COR-L47 (cell line): ENCODE measurements at regions not wholly inside any gene's neighbourhood (a gene's known extent, or its start where the extent isn't known, plus 50 kb on each side); places are given as distances from the start of the nearest gene placed in this dataset.
"Not testable (repeated sequence)": the region's sequence is repeated elsewhere in the genome, so short reads cannot be mapped to it uniquely, and the experiment has no call there.

ENCODE experiments used
- DNase-seq: peaks from one replicate; lab custom pipeline; 2025; lab: John Stamatoyannopoulos, UW

DNA sequence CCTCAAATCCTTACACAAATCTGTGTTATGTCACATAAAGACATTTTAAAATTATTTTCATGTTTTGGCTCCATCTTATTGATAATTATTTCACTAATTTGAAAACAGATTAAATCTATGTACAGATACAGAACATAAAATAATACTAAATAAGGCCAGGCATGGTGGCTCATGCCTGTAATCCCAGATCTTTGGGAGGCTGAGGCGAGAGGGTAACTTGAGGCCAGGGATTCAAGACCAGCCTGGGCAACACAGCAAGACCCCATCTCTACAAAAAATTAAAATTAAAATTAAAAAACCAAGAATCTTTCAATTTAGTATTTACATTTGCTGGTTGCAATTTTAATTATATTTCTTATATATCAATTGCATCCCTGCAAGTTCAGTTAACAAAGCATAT lies 246.4 kb upstream of the MKLN1 start:
- no peak for DNase-seq

DNA sequence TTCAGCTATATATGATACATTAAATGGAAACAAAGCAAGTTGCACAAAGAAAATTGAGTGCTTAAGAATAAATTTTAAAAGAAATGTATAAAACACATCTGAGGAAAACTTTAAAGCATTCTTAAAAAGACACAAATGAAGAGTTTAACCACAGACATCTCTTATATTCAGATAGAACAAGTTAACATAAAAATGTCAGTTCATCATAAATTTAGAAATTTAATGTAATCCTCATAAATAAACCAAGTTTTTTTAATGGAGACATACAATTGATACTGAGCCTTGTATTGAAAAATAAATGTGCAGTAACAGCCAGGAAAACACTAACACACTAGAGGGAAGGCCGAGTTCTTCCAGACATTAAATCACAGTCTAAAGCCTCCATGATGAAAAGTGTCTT lies 243.9 kb upstream of the MKLN1 start:
- DNase-seq, result no peak

DNA sequence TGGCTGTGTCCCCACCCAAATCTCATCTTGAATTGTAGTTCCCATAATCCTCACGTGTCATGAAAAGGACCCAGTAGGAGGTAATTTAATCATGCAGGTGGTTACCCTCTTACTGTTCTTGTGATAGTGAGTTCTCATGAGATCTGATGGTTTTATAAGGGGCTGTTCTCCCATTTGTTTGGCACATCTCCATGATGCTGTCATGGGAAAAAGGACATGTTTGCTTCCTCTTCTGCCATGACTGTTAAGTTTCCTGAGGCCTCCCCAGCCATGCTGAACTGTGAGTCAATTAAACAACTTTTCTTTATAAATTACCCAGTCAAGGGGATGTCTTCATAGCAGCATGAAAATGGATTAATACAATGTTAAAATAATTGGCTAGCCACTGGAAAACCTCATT lies 243.3 kb upstream of the MKLN1 start:
- not testable (repeated sequence) for DNase-seq

DNA sequence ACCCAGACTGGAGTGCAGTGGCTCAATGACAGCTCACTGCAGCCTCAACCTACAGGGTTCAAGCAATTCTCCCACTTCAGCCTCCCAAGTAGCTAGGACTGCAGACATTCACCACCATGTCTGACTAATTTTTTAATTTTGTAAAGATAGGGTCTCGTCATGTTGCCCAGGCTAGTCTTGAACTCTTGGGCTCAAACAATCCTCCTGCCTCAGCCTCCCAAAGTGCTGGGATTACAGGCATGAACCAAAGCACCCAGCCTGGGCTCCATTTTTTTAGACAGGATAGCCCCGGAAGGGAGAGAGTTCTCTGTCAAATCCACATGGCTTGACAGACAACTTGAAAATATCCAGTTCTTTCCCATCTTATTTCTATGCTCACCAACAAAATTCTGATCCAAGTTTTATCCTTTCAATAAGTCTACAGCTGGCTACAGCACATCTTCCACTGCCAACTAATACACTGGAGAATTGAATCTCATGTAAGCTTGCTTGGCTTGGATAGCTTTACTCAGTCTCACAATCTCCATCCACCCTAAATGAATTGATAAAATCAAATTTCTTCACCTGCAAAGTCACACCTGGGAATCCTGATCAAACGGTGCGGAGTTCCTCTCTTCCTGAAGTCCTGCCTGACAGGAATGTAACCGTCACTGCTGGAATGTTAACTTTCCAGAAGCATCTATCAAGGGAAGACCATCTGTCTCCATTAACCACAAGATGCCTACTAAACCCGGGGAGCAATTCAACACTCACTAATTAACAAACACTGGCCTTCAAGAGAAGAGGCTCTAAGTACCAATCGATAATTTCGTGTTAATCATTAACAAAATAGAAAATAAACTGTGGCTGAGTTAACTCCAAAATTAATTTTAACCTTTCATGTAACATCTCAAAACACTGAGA lies 239.7 kb upstream of the MKLN1 start:
- DNase-seq, result no peak

DNA sequence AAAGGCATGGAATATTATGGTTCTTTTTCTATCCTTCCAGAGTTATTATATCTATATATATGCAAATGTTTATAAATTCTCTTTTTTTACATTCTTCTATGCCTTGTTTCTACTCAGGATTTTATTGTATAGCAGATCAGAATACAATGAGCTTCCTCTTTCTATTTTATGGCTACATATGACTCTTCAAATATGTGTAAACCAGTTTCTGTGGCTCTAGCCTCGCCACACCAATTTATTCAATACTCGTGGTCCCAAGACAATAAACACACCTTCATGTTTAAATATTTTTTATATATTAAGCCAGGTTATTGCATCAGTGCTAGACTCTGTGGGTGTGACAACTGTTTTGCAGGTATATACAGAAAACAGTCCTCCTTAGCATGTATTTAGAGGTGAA lies 237.5 kb upstream of the MKLN1 start:
- no peak for DNase-seq

DNA sequence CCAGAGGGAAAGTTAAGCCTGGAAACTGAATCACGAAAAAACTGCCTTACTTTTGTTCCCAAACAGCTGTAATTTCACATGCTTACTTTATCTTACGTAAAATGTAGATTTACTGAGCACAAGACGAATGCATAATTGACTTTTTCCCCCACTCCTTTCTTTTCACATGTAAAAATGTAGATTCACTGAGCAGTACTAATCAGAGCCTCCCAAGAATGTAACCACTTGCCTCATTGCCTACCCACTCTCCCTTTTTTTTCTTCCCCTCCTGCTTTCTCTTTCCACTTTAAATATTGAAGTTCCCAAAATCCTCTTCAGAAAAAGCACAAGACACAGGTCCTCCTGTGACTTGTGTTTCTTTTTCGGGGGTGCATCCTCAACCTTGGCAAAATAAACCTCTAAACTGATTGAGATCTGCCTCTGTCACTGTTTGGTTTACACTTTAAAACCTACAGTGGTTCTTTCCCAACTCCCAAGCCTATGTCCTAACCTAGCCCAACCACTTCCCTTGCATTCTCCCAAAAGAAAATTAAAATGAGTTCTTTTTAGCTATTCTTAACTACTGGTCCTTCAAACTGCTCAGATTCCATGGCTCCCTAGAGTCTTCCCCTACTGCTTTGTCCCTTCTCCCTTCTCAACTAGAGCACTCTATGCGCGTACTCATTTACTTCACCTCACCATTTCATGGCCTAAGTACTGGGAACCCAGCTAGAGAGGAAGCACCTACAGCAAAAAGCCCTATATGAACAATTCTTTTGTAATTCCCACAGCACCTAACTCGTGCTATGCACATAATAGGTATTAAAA lies 236.6 kb upstream of the MKLN1 start:
- DNase-seq, result no peak

DNA sequence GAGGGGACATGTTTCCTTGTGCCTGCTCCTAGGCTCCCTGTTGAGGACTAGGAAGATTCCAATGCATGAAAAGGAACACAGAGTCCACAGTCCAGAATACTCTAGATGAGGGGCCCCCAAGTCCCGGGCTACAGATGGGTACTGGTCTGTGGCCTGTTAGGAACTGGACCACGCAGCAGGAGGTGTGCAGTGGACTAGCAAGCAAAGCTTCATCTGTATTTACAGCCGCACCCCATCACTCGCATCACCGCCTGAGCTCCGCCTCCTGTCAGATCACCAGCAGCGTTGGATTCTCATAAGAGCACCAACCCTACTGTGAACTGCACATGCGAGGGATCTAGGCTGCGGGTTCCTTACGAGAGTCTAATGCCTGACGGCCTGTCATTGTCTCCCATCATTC lies 233.0 kb upstream of the MKLN1 start:
- DNase-seq, result no peak

DNA sequence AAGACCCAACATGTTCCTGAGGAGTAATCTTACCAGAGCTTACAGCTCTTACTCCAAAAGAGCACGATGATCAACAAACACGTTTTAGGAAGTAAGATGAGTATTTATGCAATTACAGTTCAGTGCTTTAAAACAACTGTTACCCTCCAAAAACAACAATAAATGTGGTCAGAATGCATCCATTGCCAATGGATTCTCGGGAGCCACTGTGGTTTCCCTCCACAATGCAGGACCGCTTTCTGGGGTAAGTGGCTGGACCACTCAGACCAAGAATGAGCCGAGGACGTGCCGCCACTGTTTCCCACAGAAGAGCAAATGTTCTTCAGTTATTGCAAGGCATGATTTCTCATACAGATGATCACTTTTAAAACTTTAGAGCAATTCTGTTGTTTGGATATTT lies 232.3 kb upstream of the MKLN1 start:
- no peak for DNase-seq

DNA sequence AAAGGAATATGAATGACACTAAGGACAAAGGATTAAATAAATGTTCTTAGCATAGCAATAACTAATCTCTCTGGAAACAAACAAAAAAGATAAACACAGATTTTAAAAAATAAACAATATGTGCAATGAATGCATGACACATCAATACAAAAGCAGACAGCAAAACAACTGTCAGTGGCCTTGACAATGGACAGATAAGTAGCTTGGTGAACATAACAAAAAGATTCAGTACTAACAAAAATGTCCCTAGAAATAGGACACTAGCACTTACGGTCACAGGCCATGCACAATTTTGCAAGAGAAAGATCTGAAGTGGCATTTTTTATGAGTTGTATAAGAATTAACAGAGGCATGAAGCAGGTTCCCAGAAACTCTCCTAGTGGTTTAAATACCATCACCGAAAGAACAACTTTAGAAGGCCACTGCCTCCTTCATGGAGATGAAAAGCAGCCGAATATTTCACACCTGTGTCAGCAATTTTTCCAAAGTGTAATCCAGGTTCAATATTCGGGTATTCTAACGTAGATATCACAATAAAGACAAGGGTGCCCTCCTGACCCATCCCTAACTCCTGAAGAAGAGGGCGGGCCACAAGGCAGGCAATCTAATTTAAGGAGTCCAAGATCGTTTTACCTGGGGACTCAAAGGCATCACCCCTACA lies 231.3 kb upstream of the MKLN1 start:
- DNase-seq, result no peak

DNA sequence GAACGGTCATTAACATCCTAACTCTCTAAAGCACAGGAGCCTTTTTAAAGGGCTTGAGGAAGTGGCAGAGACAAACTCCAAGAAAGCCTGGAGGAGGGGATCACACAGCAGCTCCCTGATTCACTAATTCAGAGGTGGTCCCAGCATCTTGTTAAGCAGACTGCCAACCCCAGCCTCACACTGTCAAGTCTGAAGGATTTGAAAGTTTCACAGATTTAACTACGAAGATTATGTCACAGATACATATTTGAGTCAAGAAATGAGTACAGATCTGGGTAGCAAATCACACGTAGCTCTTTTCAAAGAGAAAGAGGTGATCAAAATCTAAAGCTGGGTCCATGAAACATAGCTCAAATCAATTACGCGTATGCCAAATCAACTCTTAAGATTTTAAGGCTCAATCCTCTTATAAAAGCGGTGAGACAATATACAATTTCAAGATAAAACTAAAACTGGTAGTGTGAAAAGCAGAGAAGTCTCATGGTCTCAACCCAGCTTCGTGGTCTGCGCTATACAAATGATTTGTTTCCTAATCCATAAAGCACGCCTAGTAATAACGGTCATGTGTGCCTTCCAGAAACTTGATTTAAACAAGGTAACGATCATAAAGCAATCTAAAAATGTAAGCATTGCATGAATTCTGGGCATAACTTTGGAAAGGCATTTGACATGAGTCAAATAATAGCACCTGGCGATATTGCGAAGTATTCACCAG lies 229.9 kb upstream of the MKLN1 start:
- no peak for DNase-seq

DNA sequence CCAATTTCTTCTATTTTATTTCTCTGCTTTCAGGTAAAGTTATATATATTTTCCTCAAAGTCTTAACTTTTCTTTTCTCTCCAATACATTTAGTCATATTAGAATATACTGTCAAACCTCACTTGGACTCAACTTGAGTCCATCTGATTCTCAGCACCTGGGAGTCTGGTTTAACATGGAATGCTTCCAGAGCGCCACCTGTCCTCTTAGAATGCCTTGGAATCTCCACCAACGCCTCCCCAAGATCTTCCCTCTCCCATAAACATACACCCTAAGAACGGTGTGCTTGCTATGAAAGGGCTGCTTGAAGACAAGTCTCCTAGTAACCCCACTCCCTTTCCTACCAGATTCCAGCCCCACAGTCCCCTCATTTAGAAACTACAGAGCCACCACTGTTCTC lies 229.1 kb upstream of the MKLN1 start:
- no peak for DNase-seq

DNA sequence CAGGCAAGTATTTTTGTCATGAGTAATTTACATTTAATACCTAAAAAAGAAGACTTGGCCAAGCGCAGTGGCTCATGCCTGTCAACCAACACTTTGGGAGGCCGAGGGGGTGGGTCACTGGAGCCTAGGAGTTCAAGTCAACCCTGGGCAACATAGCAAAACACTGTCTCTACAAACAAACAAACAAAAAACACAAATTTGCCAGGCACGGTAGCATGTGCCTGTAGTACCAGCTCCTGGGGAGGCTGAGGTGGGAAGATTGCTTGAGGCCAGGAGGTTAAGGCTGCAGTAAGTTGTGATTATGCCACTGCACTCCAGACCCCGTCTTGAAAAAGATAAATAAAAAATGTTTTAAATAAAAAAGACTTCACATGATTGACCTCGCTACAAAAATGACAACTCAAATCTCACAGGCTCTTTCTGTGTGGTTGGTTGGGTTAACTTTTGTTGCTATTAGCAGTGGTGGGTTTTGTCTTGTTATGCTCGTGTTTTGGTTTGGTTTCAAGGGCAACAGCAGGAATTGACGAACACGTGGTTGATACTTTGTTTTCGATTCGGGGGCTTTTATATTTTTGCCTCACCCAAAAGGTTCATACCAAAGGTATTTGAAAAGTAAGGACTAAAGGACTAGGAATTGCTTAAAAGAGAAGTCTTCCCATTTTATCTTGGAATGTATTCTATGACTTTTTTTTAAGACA lies 227.2 kb upstream of the MKLN1 start:
- DNase-seq, result no peak

DNA sequence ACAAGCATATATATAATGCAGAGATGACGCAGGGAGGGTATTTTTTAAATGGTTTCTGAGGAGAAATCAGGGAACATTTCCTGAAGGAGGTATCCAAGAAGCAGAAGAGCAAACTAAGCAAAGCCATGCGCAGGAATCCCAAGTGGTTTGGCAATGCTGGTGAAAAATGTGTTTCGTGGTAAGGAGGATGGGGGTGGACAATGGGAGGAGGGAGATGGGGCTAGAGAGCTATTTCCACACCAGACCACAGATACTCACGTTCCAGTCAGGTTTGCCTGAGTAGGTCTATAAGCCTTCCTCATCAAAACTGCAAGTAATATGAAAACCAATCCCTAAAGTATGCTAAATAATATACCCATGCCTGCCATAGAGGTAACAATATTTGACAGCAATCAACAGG lies 223.7 kb upstream of the MKLN1 start:
- DNase-seq, result no peak

DNA sequence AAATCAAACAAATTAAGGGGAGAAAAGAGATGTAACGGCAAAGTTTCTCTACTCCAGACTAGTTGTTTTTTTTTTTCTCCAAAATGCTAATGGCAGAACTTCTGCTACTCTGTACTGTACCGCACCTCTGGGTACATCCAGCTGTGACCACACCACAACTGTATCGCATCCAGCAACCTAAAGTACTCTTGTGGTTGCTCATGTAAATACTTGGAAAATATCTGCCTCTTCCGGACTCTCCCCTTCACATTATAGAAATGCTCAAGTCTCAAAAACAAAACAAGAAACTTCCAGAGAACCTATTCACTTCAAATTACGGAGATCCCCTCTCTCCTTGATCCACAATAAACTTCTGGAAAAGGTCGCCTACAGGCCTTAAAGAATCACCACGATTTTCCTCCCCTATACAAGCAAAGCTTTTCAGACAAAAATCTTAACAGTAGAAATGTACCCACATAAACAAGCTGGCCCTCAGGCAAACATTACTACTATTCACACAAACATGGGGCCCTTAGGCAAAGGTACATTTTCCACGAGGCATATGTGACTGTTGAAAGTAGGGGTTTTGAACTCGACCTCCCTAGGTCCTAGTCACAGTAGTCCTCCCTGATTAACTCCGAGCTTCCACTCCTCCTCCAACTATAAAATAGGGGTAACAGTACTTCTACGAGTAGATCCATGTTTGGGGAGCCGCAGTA lies 222.9 kb upstream of the MKLN1 start:
- no peak for DNase-seq

DNA sequence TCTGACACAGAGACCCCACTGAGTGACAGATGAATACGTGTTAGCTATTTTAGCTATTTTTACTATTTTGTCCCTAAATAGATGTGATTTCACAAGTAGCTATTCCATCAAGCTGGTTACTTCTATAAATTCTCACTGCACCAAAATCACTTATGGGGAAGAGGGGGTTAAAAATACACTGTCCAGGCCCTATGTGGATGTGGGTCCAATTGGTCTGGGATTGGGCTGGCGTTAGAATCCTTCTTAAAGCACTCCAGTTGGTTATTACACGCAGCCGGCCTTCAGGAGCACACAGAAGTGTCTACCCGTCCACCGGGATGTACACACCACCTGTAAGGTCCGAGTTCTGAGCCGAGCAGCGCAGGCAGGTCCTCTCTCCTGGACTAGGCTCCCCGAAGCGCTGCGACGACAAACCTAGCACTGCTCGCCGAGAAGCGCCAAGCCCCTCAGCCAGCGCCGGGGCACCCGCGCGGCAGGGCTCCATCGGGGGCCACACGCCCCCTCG lies 222.3 kb upstream of the MKLN1 start:
- DNase-seq, result no peak

DNA sequence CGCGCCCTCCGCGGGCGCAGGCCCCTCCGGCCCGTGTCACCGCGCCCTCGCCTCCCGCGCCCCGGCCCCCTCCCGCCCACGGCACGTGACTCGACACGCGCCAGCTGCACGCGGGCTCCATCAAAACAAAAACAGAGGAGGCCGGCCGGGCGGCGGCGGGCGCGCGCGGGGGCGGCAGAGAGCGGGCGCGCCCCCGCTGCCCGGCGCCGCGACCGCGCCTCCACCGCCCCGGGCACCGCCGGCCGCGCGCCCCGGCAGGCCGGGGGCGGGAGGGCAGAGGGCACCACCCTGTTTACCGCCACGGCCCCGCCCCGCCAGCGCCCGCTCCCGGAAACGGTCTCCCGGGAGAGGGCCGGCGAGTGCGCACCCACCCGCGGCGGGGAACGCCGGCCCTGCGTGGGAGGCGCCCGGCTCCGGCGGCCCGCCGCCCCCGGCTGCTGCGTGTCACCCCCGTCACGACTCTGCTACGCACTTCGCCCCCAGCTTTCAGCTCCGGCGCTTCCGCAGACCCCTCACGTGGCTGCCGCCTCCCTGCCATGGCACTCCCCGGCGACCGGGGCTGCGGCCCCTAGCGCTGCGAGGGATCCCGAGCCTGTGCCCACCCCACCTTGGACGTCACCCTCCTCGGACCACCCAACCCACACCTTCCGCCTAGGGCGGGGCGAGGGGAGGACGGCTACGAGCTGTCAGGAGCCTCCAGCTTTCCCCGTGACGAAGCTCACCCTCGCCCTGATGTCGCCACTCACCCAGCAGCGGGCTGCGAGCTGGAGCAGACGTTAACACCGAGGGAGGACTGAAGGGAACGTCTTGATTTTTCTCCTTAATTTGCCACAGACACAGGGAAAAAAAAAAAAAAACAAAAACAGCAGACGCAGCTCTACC lies 221.6 kb upstream of the MKLN1 start:
- DNase-seq, result peak; percentile 48

DNA sequence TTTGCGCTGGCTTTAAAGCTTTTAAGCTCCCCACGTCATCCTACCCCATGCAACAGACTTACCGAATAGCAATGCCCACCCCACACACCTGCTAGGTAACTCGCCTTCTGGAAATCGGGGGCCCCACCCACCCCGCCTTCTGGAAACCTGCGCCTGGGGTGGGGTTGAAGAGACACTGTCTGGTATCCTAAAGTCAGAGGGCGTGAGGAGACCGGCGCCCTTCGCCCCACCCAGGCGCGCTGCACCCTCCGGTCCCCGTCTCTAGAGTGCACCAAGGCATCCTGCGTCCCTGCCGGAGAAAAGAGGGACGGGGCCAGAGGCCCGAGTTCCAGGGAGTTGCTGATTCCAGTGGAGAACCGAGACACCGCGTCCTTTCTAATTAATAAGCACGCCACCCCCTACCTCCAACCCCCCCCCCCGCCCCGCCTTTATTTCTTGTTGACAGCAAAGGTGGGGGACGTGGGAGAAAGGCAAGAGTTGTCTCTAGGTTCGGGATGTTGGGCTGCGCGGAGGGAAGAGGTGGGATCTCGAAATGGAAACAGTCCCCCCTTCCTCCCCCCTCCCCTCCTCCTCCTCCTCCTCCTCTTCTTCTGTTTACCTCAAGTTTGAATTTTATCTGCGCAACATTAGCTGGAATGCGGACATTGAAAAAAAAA lies 220.9 kb upstream of the MKLN1 start:
- peak; percentile 10 for DNase-seq

DNA sequence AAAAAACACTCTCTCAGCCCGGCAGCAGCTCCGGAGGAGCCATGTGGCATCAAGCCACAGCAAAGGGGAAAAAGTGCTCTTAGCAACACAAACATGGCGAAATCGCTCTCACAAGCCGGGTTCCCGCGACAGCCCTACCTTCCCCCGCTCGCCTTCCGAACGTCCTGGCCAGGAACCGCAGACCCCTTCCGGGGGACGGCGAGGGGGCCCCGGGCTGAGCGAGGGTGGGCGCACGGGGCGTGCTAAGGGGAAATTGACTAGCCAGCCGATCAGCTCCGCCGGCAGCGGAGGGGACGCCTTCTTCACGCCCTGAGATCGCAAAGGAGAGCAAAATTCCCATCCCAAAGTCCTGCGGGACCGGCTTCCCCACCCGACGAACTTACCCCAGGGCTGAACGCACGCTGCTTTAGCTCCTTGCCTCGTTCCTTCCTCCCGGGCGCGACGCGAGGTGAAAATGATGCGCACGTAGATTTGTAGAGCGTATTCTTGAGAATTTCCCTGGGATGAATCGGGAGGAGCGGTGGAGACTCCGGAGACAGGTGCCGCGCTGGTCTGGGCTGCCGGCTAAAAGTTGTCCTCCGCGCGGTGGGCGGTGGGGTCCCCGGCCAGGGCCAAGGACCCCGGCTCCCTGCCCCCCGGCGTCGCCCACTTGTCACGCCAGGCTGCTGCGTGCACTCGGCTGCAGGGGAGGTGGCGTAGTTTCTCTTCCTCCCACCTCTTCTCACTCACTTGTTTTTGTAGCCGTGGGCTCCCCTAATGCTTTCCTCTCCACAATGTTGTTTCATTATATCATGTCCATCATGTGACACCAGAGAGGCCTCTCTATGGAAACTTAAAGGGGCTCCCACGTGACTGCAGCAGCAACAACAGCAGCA lies 220.1 kb upstream of the MKLN1 start:
- peak; percentile 29 for DNase-seq
